A549 (cell line): ENCODE measurements at regions not wholly inside any gene's neighbourhood (a gene's known extent, or its start where the extent isn't known, plus 50 kb on each side); places are given as distances from the start of the nearest gene placed in this dataset.

Source experiments
- ATAC-seq, 2 experiments: fragments of 200-7000 bp in 1 of 2; fragments of >200 bp in 1 of 2; cut with Nextera tagmentation in 1 of 2; cut with Tn5 transposase in 1 of 2; 3 replicates each; pipeline versions ENCODE4 v1.8.0 to v1.9.1; 2018 to 2020; ENCODE audit warnings: mild to moderate bottlenecking in 1 of 2, moderate library complexity in 1 of 2
- CTCF ChIA-PET: fragments of 300-600 bp; sonication (Branson Sonifier 250); formaldehyde crosslinking; extraction: SDS; loops from one replicate; lab custom pipeline; 2021; ENCODE audit warnings: antibody characterized with exemption, inconsistent platforms; lab: Yijun Ruan, JAX
- POLR2A ChIA-PET: fragments of 350-600 bp; formaldehyde crosslinking; extraction: SDS; loops from one replicate; lab custom pipeline; 2021; ENCODE audit warnings: antibody characterized with exemption, inconsistent platforms; lab: Yijun Ruan, JAX
- DNase-seq, 2 experiments: peaks; one replicate each; pipeline versions ENCODE4 v3.0.0 to v3.0.0-alpha.2; 2011 to 2016; ENCODE audit warnings: low read depth in 1 of 2, low spot score in 1 of 2
- FAIRE-seq: peaks from 2 replicates; lab custom pipeline; 2011; peaks lifted over from hg19 to GRCh38; lab: Jason Lieb, UNC
- H3K27ac ChIP-seq, 2 experiments: fragments of >200 bp; sonication (Bioruptor Twin); formaldehyde crosslinking; 3 replicates each; pipeline ENCODE4 v1.5.1; 2016 to 2017
- H3K4me1 ChIP-seq: fragments of >200 bp; sonication (Bioruptor Twin); formaldehyde crosslinking; 3 replicates; pipeline ENCODE4 v1.6.1; 2016
- H3K4me2 ChIP-seq: fragments of >200 bp; sonication (Bioruptor Twin); formaldehyde crosslinking; 3 replicates; pipeline ENCODE4 v1.6.1; 2016
- H3K4me3 ChIP-seq: fragments of >200 bp; sonication (Bioruptor Twin); formaldehyde crosslinking; 3 replicates; pipeline ENCODE4 v1.5.1; 2016
- H3K9me3 ChIP-seq: fragments of >200 bp; sonication (Bioruptor Twin); formaldehyde crosslinking; 3 replicates; pipeline ENCODE4 v1.6.1; 2016
- CBX2 ChIP-seq: fragments of 200-600 bp; sonication (generic); IDR thresholded peaks from 2 replicates; pipeline ENCODE4 v1.6.1; 2016; ENCODE audit warnings: low read depth, mild to moderate bottlenecking, borderline replicate concordance
- CHD4 ChIP-seq: fragments of 200-600 bp; sonication (generic); IDR thresholded peaks from 2 replicates; pipeline ENCODE4 v1.6.1; 2016; ENCODE audit warnings: antibody characterized with exemption, mild to moderate bottlenecking, borderline replicate concordance
- EHMT2 ChIP-seq: fragments of 200-600 bp; sonication (generic); IDR thresholded peaks from 2 replicates; pipeline ENCODE4 v1.6.1; 2016; ENCODE audit warnings: antibody characterized with exemption, low read depth, mild to moderate bottlenecking, moderate library complexity
- EP300 ChIP-seq, 2 experiments: fragments of >200 bp; sonication (Bioruptor Twin); formaldehyde crosslinking; IDR thresholded peaks; 2 replicates in 1 of 2; 3 replicates in 1 of 2; pipeline ENCODE4 v1.6.1; 2016 to 2017
- GATA3 ChIP-seq: IDR thresholded peaks from 2 replicates; pipeline ENCODE4 v1.6.1; 2012; ENCODE audit warnings: borderline replicate concordance
- KDM1A ChIP-seq: fragments of 200-600 bp; sonication (generic); IDR thresholded peaks from 2 replicates; pipeline ENCODE4 v1.6.1; 2016; ENCODE audit warnings: low read depth, mild to moderate bottlenecking
- MAX ChIP-seq: IDR thresholded peaks from 2 replicates; pipeline ENCODE4 v1.6.1; 2012
- NFE2L2 ChIP-seq: fragments of 150-350 bp; conservative IDR thresholded peaks from 2 replicates; pipeline ENCODE4 v1.6.1; 2014; ENCODE audit warnings: low read length
- PHF8 ChIP-seq: fragments of 200-600 bp; sonication (generic); IDR thresholded peaks from 2 replicates; pipeline ENCODE4 v1.6.1; 2016; ENCODE audit warnings: low read depth, mild to moderate bottlenecking, antibody characterized with exemption, moderate library complexity, borderline replicate concordance
- POLR2A ChIP-seq: IDR thresholded peaks from 2 replicates; pipeline ENCODE4 v1.6.1; 2012; ENCODE audit warnings: mild to moderate bottlenecking, low read length
- RARB ChIP-seq: fragments of 250-450 bp; sonication (Bioruptor Pico); IDR thresholded peaks from 2 replicates; pipeline ENCODE4 v1.8.0; 2021; ENCODE audit warnings: mild to moderate bottlenecking, moderate library complexity
- RCOR1 ChIP-seq: fragments of 150-350 bp; IDR thresholded peaks from 2 replicates; pipeline ENCODE4 v1.6.1; 2014; ENCODE audit warnings: antibody characterized with exemption, low read length, low read depth
- REST ChIP-seq: fragments of 200-600 bp; sonication (generic); IDR thresholded peaks from 2 replicates; pipeline ENCODE4 v1.6.1; 2016; ENCODE audit warnings: antibody characterized with exemption, mild to moderate bottlenecking, moderate library complexity
- RFX5 ChIP-seq: fragments of 450-650 bp; IDR thresholded peaks from 2 replicates; pipeline ENCODE4 v1.7.1; 2014; ENCODE audit warnings: antibody characterized with exemption, mild to moderate bottlenecking, moderate library complexity
- SMC3 ChIP-seq: fragments of >200 bp; sonication (Bioruptor Twin); formaldehyde crosslinking; IDR thresholded peaks from 3 replicates; pipeline ENCODE4 v1.6.1; 2018; ENCODE audit warnings: inconsistent platforms
- SREBF2 ChIP-seq: fragments of 450-650 bp; IDR thresholded peaks from 2 replicates; pipeline ENCODE4 v1.6.1; 2014; ENCODE audit warnings: mild to moderate bottlenecking, moderate library complexity
- TP53 ChIP-seq: fragments of 250-450 bp; sonication (Bioruptor Pico); IDR thresholded peaks from 2 replicates; pipeline ENCODE4 v1.5.0; 2021; ENCODE audit warnings: mild to moderate bottlenecking, moderate library complexity
- ZC3H11A ChIP-seq: fragments of 450-650 bp; IDR thresholded peaks from 2 replicates; pipeline ENCODE4 v1.6.1; 2014; ENCODE audit warnings: antibody characterized with exemption, mild to moderate bottlenecking
- ZFP36 ChIP-seq: fragments of 450-650 bp; IDR thresholded peaks from 2 replicates; pipeline ENCODE4 v1.6.1; 2014; ENCODE audit warnings: borderline replicate concordance; ENCODE audit not compliant: partially characterized antibody
- WGBS: methylation state at CpG from one replicate; pipeline ENCODE4 v1.1.6; 2017; ENCODE audit errors: missing lambda C conversion rate; 5-methylcytosine and 5-hydroxymethylcytosine counted together
- TF ChIP-seq, protein P1 (sequence below): IDR thresholded peaks from 2 replicates; pipeline ENCODE4 v1.6.1; 2012
- TF ChIP-seq, protein P2 (sequence below): fragments of 450-650 bp; IDR thresholded peaks from 2 replicates; pipeline ENCODE4 v1.6.1; 2014; ENCODE audit warnings: antibody characterized with exemption
- TF ChIP-seq, protein P3 (sequence below): fragments of >200 bp; sonication (Bioruptor Twin); formaldehyde crosslinking; IDR thresholded peaks from 3 replicates; pipeline ENCODE4 v1.5.1; 2016

- Histone ChIP-seq H3K4me1 (no peaks in the 10 kb centered on the region), H3K27ac (no peak overlapping the region)
- CTCF ChIA-PET: no interaction called here
- no peak for TF ChIP-seq GATA3
- no peak for TF ChIP-seq CBX2
- no peak for TF ChIP-seq ZFP36
- no peak for TF ChIP-seq ZC3H11A
- no peak for TF ChIP-seq RARB (CRISPR knock-in tag)
- TF ChIP-seq MAX: no peak
- TF ChIP-seq, protein P1, sequence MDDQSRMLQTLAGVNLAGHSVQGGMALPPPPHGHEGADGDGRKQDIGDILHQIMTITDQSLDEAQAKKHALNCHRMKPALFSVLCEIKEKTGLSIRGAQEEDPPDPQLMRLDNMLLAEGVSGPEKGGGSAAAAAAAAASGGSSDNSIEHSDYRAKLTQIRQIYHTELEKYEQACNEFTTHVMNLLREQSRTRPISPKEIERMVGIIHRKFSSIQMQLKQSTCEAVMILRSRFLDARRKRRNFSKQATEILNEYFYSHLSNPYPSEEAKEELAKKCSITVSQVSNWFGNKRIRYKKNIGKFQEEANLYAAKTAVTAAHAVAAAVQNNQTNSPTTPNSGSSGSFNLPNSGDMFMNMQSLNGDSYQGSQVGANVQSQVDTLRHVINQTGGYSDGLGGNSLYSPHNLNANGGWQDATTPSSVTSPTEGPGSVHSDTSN: no peak
- no peak for TF ChIP-seq EHMT2
- no peak for TF ChIP-seq POLR2A
- no peak for TF ChIP-seq REST
- no peak for TF ChIP-seq KDM1A
- TF ChIP-seq, all 56 proteins: peak for 0
- ATAC-seq (no peak), DNase-seq (no peak), FAIRE-seq (no peak)
- no peaks in the 10 kb centered on the region for H3K9me3 ChIP-seq
- POLR2A ChIA-PET: no interaction called here
- no peak overlapping the region for H3K4me3 ChIP-seq
- no peak overlapping the region for H3K4me2 ChIP-seq
- 53% methylated on average over 5 of the region's 5 CpGs for WGBS
Measured at GRCh38 chr1:54465351-54465811, 59.2 kb upstream of the SSBP3 start.

DNA sequence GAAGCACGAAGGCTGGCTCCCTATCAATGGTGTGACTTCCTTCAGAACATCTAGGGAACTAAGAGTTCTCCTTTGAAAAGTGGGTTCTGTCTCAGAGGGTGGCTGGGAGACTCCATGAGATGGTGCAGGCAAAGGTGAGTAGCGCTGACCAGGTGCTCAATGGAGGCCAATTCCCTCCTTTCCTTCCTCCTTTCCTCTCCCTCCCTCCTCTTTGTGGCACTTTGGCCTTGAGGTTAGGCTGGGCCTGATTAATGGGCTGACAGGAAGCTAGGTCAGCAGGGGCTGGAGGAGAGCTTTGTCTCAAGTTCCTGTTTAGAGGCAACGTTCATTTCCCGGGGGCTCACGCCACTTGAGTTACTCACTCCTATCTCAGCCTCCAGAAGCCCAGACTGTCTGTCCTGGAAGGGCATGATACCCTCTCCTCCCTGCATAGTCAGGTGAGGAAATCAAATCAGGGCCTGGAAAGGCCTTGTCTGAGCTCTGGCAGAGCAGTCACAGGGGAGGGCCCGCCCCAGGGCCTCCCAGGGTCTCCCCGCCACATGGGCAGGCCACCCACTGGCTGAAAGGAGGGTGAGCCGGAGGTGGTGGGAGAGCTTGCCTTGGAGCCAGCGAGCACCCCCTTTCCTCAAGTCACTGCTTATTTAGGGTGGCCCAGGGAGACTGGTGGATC, 58.4 kb upstream of the SSBP3 start:
- H3K4me1 ChIP-seq: no peaks in the 10 kb centered on the region
- H3K4me3 ChIP-seq: no peak overlapping the region
- FAIRE-seq (no peak), DNase-seq (no peak), ATAC-seq (no peak; a peak in 1 of 6 replicates)
- H3K27ac ChIP-seq: no peak overlapping the region
- 84% methylated on average over 9 of the region's 9 CpGs for WGBS
- CTCF ChIA-PET: no interaction called here
- no peaks in the 10 kb centered on the region for H3K9me3 ChIP-seq
- POLR2A ChIA-PET: no interaction called here
- TF ChIP-seq EP300 (IDR thresholded peaks at IDR 0.05) (no peak), RFX5 (no peak), SMC3 (no peak), KDM1A (no peak)
- TF ChIP-seq, all 56 proteins: peak for 0
- H3K4me2 ChIP-seq: no peak overlapping the region

DNA sequence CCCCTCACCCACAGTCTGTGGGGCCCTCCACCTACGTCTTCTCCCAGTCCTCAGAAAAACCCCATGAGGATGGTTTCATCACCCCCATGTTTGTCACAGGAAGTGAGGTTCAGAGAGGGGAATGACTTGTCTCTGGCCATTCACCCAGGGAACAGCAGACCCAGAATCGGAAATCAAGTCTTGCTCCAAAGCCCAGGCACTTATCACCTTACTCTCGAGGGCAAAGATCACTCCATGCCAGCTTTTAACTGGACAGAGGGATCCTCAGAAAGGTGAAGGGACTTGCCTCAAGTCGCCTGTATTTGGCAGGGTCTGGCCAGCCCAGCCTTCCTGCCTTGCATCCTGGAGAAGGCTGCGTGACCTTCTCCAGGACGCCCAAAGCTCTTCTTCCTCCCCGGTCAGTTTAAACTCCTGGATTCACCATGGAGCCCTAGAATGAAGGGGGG, 57.9 kb upstream of the SSBP3 start:
- no peak for ATAC-seq
- FAIRE-seq: no peak
- Histone ChIP-seq H3K9me3 (no peaks in the 10 kb centered on the region), H3K27ac (no peak overlapping the region), H3K4me3 (no peak overlapping the region), H3K4me1 (no peaks in the 10 kb centered on the region), H3K4me2 (no peak overlapping the region)
- 80% methylated on average over 7 of the region's 7 CpGs for WGBS
- CTCF ChIA-PET: no interaction called here
- DNase-seq: no peak
- POLR2A ChIA-PET: no interaction called here
- TF ChIP-seq, protein P2, sequence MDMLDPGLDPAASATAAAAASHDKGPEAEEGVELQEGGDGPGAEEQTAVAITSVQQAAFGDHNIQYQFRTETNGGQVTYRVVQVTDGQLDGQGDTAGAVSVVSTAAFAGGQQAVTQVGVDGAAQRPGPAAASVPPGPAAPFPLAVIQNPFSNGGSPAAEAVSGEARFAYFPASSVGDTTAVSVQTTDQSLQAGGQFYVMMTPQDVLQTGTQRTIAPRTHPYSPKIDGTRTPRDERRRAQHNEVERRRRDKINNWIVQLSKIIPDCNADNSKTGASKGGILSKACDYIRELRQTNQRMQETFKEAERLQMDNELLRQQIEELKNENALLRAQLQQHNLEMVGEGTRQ: no peak
- TF ChIP-seq NFE2L2 (no peak), TP53 (no peak), SREBF2 (no peak), POLR2A (no peak), CHD4 (no peak), RCOR1 (no peak), ZFP36 (no peak), PHF8 (no peak)
- TF ChIP-seq, protein P3, sequence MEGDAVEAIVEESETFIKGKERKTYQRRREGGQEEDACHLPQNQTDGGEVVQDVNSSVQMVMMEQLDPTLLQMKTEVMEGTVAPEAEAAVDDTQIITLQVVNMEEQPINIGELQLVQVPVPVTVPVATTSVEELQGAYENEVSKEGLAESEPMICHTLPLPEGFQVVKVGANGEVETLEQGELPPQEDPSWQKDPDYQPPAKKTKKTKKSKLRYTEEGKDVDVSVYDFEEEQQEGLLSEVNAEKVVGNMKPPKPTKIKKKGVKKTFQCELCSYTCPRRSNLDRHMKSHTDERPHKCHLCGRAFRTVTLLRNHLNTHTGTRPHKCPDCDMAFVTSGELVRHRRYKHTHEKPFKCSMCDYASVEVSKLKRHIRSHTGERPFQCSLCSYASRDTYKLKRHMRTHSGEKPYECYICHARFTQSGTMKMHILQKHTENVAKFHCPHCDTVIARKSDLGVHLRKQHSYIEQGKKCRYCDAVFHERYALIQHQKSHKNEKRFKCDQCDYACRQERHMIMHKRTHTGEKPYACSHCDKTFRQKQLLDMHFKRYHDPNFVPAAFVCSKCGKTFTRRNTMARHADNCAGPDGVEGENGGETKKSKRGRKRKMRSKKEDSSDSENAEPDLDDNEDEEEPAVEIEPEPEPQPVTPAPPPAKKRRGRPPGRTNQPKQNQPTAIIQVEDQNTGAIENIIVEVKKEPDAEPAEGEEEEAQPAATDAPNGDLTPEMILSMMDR: no peak
